SK-N-SH (cell line): ENCODE measurements at regions not wholly inside any gene's neighbourhood (a gene's known extent, or its start where the extent isn't known, plus 50 kb on each side); places are given as distances from the start of the nearest gene placed in this dataset.

Experiments used
- EP300 ChIP-seq, 2 experiments: IDR thresholded peaks; 2 replicates each; pipeline versions ENCODE4 v1.4.0 to v1.6.1; 2012; ENCODE audit warnings: borderline replicate concordance in 1 of 2, low read depth in 1 of 2, low read length in 1 of 2
- FOXJ3 ChIP-seq: sonication (generic); formaldehyde crosslinking; IDR thresholded peaks from 2 replicates; pipeline ENCODE4 v1.5.1; 2020; ENCODE audit warnings: mild to moderate bottlenecking, missing genetic modification reagents
- SMC3 ChIP-seq: IDR thresholded peaks from 2 replicates; pipeline ENCODE4 v1.6.1; 2012; ENCODE audit warnings: low read depth, low read length, improper control_type of control experiment
- TEAD4 ChIP-seq: IDR thresholded peaks from 2 replicates; pipeline ENCODE4 v1.4.0; 2012; ENCODE audit warnings: mild to moderate bottlenecking, borderline replicate concordance; ENCODE audit not compliant: insufficient read depth
- YY1 ChIP-seq: IDR thresholded peaks from 2 replicates; pipeline ENCODE4 v1.4.0; 2012; ENCODE audit warnings: low read depth, mild to moderate bottlenecking
- TF ChIP-seq, protein P1 (sequence below): fragments of 200-600 bp; sonication (generic); IDR thresholded peaks from 2 replicates; pipeline ENCODE4 v1.6.1; 2017; ENCODE audit warnings: antibody characterized with exemption, mild to moderate bottlenecking, moderate library complexity
- TF ChIP-seq, protein P2 (sequence below): fragments of 150-350 bp; IDR thresholded peaks from 2 replicates; pipeline ENCODE4 v1.6.1; 2017; ENCODE audit warnings: antibody characterized with exemption, low read length, low read depth, borderline replicate concordance
- TF ChIP-seq, protein P3 (sequence below): IDR thresholded peaks from 2 replicates; pipeline ENCODE4 v1.4.0; 2012; ENCODE audit warnings: low read depth
- TF ChIP-seq, protein P4 (sequence below): IDR thresholded peaks from 2 replicates; pipeline ENCODE4 v1.4.0; 2012; ENCODE audit warnings: low read depth, borderline replicate concordance
- TF ChIP-seq, protein P5 (sequence below): IDR thresholded peaks from 2 replicates; pipeline ENCODE4 v1.6.1; 2012; ENCODE audit warnings: mild to moderate bottlenecking, low read depth, low read length, moderate library complexity

DNA sequence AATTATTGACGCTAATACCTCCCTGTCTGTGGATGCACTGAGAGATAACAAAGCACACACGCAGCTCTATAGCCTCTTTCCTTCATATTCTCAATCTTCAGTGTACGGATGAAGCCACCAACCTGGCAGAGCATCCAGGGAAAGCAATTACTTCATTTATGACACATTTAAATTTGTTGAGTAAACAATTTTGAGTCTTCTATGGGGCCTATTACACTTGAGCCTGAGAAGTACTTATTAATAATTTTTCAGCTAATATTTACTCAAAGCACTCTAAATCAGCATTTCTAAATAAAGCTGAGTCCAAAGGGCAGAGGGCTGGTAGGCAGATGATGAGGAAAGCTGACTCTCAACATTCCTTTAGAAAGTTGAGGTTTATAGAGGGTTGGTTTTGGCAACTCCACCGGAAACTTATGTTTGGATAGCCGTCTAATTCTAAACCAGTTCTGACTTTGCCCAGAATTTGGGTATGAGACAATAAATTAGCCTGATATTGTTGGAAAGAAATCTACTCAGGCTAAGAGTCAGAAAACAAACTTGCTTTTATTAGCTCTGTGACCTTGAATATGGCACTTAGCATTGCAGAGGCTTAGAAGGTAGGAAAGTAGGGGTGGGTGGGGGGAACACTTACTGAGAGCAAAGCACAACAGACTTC is 643.5 kb downstream of the CDH11 start:
- TF ChIP-seq, protein P1, sequence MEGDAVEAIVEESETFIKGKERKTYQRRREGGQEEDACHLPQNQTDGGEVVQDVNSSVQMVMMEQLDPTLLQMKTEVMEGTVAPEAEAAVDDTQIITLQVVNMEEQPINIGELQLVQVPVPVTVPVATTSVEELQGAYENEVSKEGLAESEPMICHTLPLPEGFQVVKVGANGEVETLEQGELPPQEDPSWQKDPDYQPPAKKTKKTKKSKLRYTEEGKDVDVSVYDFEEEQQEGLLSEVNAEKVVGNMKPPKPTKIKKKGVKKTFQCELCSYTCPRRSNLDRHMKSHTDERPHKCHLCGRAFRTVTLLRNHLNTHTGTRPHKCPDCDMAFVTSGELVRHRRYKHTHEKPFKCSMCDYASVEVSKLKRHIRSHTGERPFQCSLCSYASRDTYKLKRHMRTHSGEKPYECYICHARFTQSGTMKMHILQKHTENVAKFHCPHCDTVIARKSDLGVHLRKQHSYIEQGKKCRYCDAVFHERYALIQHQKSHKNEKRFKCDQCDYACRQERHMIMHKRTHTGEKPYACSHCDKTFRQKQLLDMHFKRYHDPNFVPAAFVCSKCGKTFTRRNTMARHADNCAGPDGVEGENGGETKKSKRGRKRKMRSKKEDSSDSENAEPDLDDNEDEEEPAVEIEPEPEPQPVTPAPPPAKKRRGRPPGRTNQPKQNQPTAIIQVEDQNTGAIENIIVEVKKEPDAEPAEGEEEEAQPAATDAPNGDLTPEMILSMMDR: no peak
- TF ChIP-seq YY1 (no peak), SMC3 (no peak), TEAD4 (peak; percentile 81; the same call in 1 of the 2 replicates), EP300 (IDR thresholded peaks at IDR 0.05; ENCODE audit: borderline replicate concordance in 1 of 2, low read depth in 1 of 2, low read length in 1 of 2) (peak in 1 of 2 experiments; percentile 93; a peak in 2 of 4 replicates), FOXJ3 (CRISPR knock-in tag) (no peak)
- TF ChIP-seq, protein P2, sequence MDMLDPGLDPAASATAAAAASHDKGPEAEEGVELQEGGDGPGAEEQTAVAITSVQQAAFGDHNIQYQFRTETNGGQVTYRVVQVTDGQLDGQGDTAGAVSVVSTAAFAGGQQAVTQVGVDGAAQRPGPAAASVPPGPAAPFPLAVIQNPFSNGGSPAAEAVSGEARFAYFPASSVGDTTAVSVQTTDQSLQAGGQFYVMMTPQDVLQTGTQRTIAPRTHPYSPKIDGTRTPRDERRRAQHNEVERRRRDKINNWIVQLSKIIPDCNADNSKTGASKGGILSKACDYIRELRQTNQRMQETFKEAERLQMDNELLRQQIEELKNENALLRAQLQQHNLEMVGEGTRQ: no peak
- TF ChIP-seq, protein P3, sequence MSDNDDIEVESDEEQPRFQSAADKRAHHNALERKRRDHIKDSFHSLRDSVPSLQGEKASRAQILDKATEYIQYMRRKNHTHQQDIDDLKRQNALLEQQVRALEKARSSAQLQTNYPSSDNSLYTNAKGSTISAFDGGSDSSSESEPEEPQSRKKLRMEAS: 0 out of 2 replicates have a peak, but pooled peaks have one; percentile 20
- TF ChIP-seq, protein P4, sequence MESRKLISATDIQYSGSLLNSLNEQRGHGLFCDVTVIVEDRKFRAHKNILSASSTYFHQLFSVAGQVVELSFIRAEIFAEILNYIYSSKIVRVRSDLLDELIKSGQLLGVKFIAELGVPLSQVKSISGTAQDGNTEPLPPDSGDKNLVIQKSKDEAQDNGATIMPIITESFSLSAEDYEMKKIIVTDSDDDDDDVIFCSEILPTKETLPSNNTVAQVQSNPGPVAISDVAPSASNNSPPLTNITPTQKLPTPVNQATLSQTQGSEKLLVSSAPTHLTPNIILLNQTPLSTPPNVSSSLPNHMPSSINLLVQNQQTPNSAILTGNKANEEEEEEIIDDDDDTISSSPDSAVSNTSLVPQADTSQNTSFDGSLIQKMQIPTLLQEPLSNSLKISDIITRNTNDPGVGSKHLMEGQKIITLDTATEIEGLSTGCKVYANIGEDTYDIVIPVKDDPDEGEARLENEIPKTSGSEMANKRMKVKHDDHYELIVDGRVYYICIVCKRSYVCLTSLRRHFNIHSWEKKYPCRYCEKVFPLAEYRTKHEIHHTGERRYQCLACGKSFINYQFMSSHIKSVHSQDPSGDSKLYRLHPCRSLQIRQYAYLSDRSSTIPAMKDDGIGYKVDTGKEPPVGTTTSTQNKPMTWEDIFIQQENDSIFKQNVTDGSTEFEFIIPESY: 0 out of 2 replicates have a peak, but pooled peaks have one; percentile 40
- TF ChIP-seq, protein P5, sequence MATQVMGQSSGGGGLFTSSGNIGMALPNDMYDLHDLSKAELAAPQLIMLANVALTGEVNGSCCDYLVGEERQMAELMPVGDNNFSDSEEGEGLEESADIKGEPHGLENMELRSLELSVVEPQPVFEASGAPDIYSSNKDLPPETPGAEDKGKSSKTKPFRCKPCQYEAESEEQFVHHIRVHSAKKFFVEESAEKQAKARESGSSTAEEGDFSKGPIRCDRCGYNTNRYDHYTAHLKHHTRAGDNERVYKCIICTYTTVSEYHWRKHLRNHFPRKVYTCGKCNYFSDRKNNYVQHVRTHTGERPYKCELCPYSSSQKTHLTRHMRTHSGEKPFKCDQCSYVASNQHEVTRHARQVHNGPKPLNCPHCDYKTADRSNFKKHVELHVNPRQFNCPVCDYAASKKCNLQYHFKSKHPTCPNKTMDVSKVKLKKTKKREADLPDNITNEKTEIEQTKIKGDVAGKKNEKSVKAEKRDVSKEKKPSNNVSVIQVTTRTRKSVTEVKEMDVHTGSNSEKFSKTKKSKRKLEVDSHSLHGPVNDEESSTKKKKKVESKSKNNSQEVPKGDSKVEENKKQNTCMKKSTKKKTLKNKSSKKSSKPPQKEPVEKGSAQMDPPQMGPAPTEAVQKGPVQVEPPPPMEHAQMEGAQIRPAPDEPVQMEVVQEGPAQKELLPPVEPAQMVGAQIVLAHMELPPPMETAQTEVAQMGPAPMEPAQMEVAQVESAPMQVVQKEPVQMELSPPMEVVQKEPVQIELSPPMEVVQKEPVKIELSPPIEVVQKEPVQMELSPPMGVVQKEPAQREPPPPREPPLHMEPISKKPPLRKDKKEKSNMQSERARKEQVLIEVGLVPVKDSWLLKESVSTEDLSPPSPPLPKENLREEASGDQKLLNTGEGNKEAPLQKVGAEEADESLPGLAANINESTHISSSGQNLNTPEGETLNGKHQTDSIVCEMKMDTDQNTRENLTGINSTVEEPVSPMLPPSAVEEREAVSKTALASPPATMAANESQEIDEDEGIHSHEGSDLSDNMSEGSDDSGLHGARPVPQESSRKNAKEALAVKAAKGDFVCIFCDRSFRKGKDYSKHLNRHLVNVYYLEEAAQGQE: no peak
